Adrenal gland (tissue), 5 donors: ENCODE measurements at regions not wholly inside any gene's neighbourhood (a gene's known extent, or its start where the extent isn't known, plus 50 kb on each side); places are given as distances from the start of the nearest gene placed in this dataset.

Experiments
- CTCF ChIP-seq, 6 experiments: fragments of 450-650 bp in 4 of 6; fragments of 200-600 bp in 2 of 6; sonication (generic) in 1 of 6; IDR thresholded peaks; 1 replicate in 5 of 6; 2 replicates in 1 of 6; pipeline versions ENCODE4 v1.5.1 to v1.8.0; 2016 to 2021; ENCODE audit warnings: antibody characterized with exemption in 6 of 6, mild to moderate bottlenecking in 2 of 6, moderate library complexity in 1 of 6
- POLR2A ChIP-seq, 2 donors: fragments of 450-650 bp; IDR thresholded peaks; one replicate each; pipeline ENCODE4 v1.6.1; 2017; ENCODE audit warnings: antibody characterized with exemption in 2 of 2, mild to moderate bottlenecking in 2 of 2, moderate library complexity in 1 of 2
- donor health status: DM: no; HTN: no; CAD: no.

DNA sequence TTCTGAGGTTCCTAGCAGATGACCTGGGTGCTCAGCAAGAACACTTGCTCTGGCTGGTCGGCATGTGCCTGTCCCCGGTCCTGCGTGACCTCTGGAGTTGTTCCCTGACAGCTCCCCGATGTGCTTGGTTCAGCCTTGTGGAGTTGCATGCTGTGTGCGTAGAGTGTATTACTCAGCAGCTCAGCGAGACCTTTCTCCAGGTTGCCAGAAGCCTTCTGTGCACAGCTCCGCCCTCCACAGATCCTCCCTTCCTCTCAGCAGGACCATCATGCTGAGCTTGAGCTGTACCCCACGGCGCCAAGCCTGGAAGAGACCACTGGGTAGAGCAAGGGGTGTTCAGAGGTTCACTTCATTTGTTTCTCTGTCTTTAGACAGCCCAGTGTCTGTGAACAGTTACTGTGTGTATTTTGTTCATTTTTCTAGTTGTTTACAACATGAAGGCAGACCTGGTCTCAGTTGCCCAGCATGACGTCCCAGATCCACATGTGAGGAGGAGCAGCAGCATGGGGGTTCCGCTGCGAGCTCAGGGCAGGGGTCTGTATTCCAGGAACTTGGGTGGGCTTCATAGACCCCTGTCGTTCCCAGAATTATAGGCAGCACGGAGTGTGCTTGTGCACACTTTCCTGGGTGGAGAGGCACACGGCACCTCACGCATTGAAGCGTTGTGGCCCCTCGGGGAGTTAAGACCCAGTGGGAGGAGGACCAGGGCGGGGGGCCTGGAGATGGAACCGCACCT is 148.6 kb downstream of the IGLL1 start:
- TF ChIP-seq CTCF (IDR thresholded peaks at IDR 0.05) (no peak), POLR2A (IDR thresholded peaks at IDR 0.05) (no peak)
